ENCODE measurements at regions not wholly inside any gene's neighbourhood (a gene's known extent, or its start where the extent isn't known, plus 50 kb on each side); places are given as distances from the start of the nearest gene placed in this dataset.

DNA sequence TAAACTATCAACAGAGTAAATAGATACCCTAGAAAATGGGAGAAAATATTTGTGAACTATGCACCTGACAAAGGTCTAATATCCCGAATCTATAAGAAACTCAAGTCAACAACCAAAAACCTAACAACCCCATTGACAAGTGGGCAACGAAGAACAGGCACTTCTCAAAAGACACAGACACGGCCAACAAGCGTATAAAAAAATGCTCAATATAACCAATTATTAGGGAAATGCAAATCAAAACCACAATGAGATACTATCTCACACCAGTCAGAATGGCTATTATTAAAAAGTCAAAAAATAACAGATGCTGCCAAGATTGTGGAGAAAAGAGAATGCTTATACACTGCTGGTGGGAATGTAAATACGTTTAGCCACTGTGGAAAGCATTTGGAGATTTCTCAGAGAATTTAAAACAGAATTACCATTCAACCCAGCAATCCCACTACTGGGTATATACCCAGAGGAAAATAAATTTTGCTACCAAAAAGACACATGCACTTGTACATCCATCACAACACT lies 63.2 kb upstream of the CAV2 start (continued):
- TF ChIP-seq SNRNP70 (optimal IDR thresholded peaks at IDR 0.05; ENCODE audit: low read depth, low read length): no peak
- TF ChIP-seq STAT5B (CRISPR knock-in tag; IDR thresholded peaks at IDR 0.05): no peak
- TF ChIP-seq GATAD2B (IDR thresholded peaks at IDR 0.05; ENCODE audit: borderline replicate concordance): no peak
- TF ChIP-seq, protein P1, sequence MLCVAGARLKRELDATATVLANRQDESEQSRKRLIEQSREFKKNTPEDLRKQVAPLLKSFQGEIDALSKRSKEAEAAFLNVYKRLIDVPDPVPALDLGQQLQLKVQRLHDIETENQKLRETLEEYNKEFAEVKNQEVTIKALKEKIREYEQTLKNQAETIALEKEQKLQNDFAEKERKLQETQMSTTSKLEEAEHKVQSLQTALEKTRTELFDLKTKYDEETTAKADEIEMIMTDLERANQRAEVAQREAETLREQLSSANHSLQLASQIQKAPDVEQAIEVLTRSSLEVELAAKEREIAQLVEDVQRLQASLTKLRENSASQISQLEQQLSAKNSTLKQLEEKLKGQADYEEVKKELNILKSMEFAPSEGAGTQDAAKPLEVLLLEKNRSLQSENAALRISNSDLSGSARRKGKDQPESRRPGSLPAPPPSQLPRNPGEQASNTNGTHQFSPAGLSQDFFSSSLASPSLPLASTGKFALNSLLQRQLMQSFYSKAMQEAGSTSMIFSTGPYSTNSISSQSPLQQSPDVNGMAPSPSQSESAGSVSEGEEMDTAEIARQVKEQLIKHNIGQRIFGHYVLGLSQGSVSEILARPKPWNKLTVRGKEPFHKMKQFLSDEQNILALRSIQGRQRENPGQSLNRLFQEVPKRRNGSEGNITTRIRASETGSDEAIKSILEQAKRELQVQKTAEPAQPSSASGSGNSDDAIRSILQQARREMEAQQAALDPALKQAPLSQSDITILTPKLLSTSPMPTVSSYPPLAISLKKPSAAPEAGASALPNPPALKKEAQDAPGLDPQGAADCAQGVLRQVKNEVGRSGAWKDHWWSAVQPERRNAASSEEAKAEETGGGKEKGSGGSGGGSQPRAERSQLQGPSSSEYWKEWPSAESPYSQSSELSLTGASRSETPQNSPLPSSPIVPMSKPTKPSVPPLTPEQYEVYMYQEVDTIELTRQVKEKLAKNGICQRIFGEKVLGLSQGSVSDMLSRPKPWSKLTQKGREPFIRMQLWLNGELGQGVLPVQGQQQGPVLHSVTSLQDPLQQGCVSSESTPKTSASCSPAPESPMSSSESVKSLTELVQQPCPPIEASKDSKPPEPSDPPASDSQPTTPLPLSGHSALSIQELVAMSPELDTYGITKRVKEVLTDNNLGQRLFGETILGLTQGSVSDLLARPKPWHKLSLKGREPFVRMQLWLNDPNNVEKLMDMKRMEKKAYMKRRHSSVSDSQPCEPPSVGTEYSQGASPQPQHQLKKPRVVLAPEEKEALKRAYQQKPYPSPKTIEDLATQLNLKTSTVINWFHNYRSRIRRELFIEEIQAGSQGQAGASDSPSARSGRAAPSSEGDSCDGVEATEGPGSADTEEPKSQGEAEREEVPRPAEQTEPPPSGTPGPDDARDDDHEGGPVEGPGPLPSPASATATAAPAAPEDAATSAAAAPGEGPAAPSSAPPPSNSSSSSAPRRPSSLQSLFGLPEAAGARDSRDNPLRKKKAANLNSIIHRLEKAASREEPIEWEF (CRISPR knock-in tag; IDR thresholded peaks at IDR 0.05): no peak
- TF ChIP-seq ESRRB (CRISPR knock-in tag; IDR thresholded peaks at IDR 0.05; ENCODE audit: borderline replicate concordance): no peak
- no peak for TF ChIP-seq MTA2 (IDR thresholded peaks at IDR 0.05; ENCODE audit: low read depth)

Data from K562 (cell line).